ENCODE measurements at regions not wholly inside any gene's neighbourhood (a gene's known extent, or its start where the extent isn't known, plus 50 kb on each side); places are given as distances from the start of the nearest gene placed in this dataset.

- Histone ChIP-seq H3K4me3 (ENCODE audit: low read depth in 2 of 2, low read length in 2 of 2) (no peak overlapping the region), H3K9me3 (ENCODE audit: control insufficient read depth, insufficient read depth, low read depth, low read length) (no peaks in the 10 kb centered on the region), H3K4me1 (ENCODE audit: control insufficient read depth, insufficient read depth, low read length) (no peaks in the 10 kb centered on the region), H3K27me3 (ENCODE audit: control insufficient read depth, insufficient read depth, low read length) (no peaks in the 10 kb centered on the region), H3K36me3 (ENCODE audit: control insufficient read depth, insufficient read depth, low read length) (no peaks in the 10 kb centered on the region), H3K27ac (ENCODE audit: low read length) (no peak overlapping the region)
- no peak for DNase-seq (ENCODE audit: low read depth, low spot score)
- no peak for ATAC-seq
- POLR2A ChIA-PET = no interaction called here
- intact Hi-C loops (cut with micrococcal nuclease; ENCODE audit: unreplicated experiment) = no loop called here
- TF ChIP-seq TCF7L2 (IDR thresholded peaks at IDR 0.05; ENCODE audit: low read depth, low read length) (no peak), SIN3A (IDR thresholded peaks at IDR 0.05; ENCODE audit: borderline replicate concordance, insufficient read depth, low read depth, low read length) (no peak)
- in situ Hi-C loops (cut with HindIII; ENCODE audit: low pct_unique_long_range_greater_than_20kb, low sequenced_read_pairs) = no loop called here
- CTCF ChIA-PET = no interaction called here
- no TSS peak for BruUV-seq (replicated peaks)
These were observed 327.6 kb upstream of the CLEC14A start for GRCh38 chr14:38583471-38583870.

- ATAC-seq (no peak), DNase-seq (ENCODE audit: low read depth, low spot score) (no peak)
- TF ChIP-seq CTCF (IDR thresholded peaks at IDR 0.05) (no peak), POLR2AphosphoS5 (IDR thresholded peaks at IDR 0.05; ENCODE audit: low read depth, low read length) (no peak), REST (IDR thresholded peaks at IDR 0.05; ENCODE audit: insufficient read depth in 1 of 2, low read depth in 2 of 2, low read length in 1 of 2) (no peak), TCF7L2 (IDR thresholded peaks at IDR 0.05; ENCODE audit: low read depth, low read length) (no peak), SIN3A (IDR thresholded peaks at IDR 0.05; ENCODE audit: borderline replicate concordance, insufficient read depth, low read depth, low read length) (no peak)
- Histone ChIP-seq H3K36me3 (ENCODE audit: control insufficient read depth, insufficient read depth, low read length) (no peaks in the 10 kb centered on the region), H3K9me3 (ENCODE audit: control insufficient read depth, insufficient read depth, low read depth, low read length) (no peaks in the 10 kb centered on the region), H3K4me1 (ENCODE audit: control insufficient read depth, insufficient read depth, low read length) (no peaks in the 10 kb centered on the region), H3K27ac (ENCODE audit: low read length) (no peak overlapping the region), H3K4me3 (ENCODE audit: low read depth in 2 of 2, low read length in 2 of 2) (no peak overlapping the region), H3K27me3 (ENCODE audit: control insufficient read depth, insufficient read depth, low read length) (no peaks in the 10 kb centered on the region)
- intact Hi-C loops (cut with micrococcal nuclease; ENCODE audit: unreplicated experiment) (no loop called here), in situ Hi-C loops (cut with HindIII; ENCODE audit: low pct_unique_long_range_greater_than_20kb, low sequenced_read_pairs) (no loop called here)
- no TSS peak for BruUV-seq (replicated peaks)
- ChIA-PET POLR2A (no interaction called here), CTCF (no interaction called here)
These were observed 322.4 kb upstream of the CLEC14A start for GRCh38 chr14:38578278-38578681.

- ChIA-PET CTCF (no interaction called here), POLR2A (no interaction called here)
- ATAC-seq (no peak), DNase-seq (ENCODE audit: low read depth, low spot score) (no peak)
- in situ Hi-C loops (cut with HindIII; ENCODE audit: low pct_unique_long_range_greater_than_20kb, low sequenced_read_pairs) = no loop called here
- Histone ChIP-seq H3K36me3 (ENCODE audit: control insufficient read depth, insufficient read depth, low read length) (no peaks in the 10 kb centered on the region), H3K27ac (ENCODE audit: low read length) (no peak overlapping the region), H3K4me3 (ENCODE audit: low read depth in 2 of 2, low read length in 2 of 2) (no peak overlapping the region), H3K9me3 (ENCODE audit: control insufficient read depth, insufficient read depth, low read depth, low read length) (no peaks in the 10 kb centered on the region), H3K4me1 (ENCODE audit: control insufficient read depth, insufficient read depth, low read length) (no peaks in the 10 kb centered on the region), H3K27me3 (ENCODE audit: control insufficient read depth, insufficient read depth, low read length) (no peaks in the 10 kb centered on the region)
- intact Hi-C loops (cut with micrococcal nuclease; ENCODE audit: unreplicated experiment) = no loop called here
- BruUV-seq (replicated peaks) = no TSS peak
- no peak for TF ChIP-seq POLR2AphosphoS5 (IDR thresholded peaks at IDR 0.05; ENCODE audit: low read depth, low read length)
- TF ChIP-seq REST (IDR thresholded peaks at IDR 0.05; ENCODE audit: insufficient read depth in 1 of 2, low read depth in 2 of 2, low read length in 1 of 2) = no peak
- TF ChIP-seq CTCF (IDR thresholded peaks at IDR 0.05) = no peak
- no peak for TF ChIP-seq TCF7L2 (IDR thresholded peaks at IDR 0.05; ENCODE audit: low read depth, low read length)
- TF ChIP-seq SIN3A (IDR thresholded peaks at IDR 0.05; ENCODE audit: borderline replicate concordance, insufficient read depth, low read depth, low read length) = no peak
These were observed 311.8 kb upstream of the CLEC14A start for GRCh38 chr14:38567703-38568102.

Data from Panc1 (cell line).